Large intestine (tissue), 3 donors: ENCODE measurements at regions not wholly inside any gene's neighbourhood (a gene's known extent, or its start where the extent isn't known, plus 50 kb on each side); places are given as distances from the start of the nearest gene placed in this dataset.

ENCODE experiments used
- DNase-seq, 2 donors: peaks; one replicate each; pipeline versions ENCODE4 v3.0.0 to v3.0.0-alpha.2; 2013
- H3K27ac ChIP-seq: one replicate; pipeline ENCODE4 v1.5.1; 2013; ENCODE audit warnings: low read length
- H3K27me3 ChIP-seq: 2 replicates; pipeline ENCODE4 v1.6.1; 2013; ENCODE audit warnings: low read length; ENCODE audit not compliant: control insufficient read depth, insufficient read depth
- H3K36me3 ChIP-seq: 2 replicates; pipeline ENCODE4 v1.6.1; 2013; ENCODE audit warnings: low read length; ENCODE audit not compliant: control insufficient read depth, insufficient read depth
- H3K4me1 ChIP-seq: one replicate; pipeline ENCODE4 v1.6.1; 2013; ENCODE audit warnings: low read length; ENCODE audit not compliant: control insufficient read depth, insufficient read depth
- H3K4me3 ChIP-seq: one replicate; pipeline ENCODE4 v1.5.1; 2013; ENCODE audit warnings: low read length
- H3K9me3 ChIP-seq: one replicate; pipeline ENCODE4 v1.6.1; 2013; ENCODE audit warnings: mild to moderate bottlenecking, low read depth, low read length, moderate library complexity; ENCODE audit not compliant: control insufficient read depth
- WGBS: methylation state at CpG from one replicate; pipeline ENCODE4 v1.1.5; 2013; ENCODE audit warnings: low lambda C conversion rate; ENCODE audit not compliant: insufficient coverage; 5-methylcytosine and 5-hydroxymethylcytosine counted together

GRCh38 chr9:82148901-82149461, 160.4 kb downstream of the SPATA31D1 start:
- DNase-seq, result peak; percentile 12 to 25
- H3K27ac ChIP-seq, result no peak overlapping the region
- H3K27me3 ChIP-seq, result no peaks in the 10 kb centered on the region
- H3K4me1 ChIP-seq, result no peaks in the 10 kb centered on the region
- no peaks in the 10 kb centered on the region for H3K36me3 ChIP-seq
- no peak overlapping the region for H3K4me3 ChIP-seq
- H3K9me3 ChIP-seq, result no peaks in the 10 kb centered on the region
- WGBS, result 28% methylated on average over 3 of the region's 8 CpGs

DNA sequence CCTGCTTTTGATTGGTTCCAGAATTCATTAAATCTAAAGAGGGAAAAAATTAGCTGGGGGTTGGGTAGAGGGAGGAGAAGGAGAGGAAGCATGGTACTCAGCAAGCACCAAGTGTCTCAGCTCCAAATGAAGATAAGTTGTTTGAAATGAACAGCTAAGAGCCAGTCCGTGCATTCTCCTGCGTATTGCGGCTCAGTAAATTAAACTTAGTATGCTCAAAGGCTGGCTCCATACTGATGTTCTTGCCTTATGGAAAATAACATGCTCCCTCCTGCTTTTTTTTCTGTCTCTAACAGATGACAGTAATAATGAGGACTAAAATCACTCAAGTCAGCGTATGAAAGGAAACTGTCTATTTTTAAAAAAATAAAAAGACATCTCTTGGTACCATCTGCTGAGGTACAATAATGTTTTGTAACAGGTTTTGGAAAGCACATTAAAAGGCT, 161.0 kb downstream of the SPATA31D1 start:
- H3K9me3 ChIP-seq, result no peaks in the 10 kb centered on the region
- H3K36me3 ChIP-seq, result no peaks in the 10 kb centered on the region
- H3K27me3 ChIP-seq, result no peaks in the 10 kb centered on the region
- no peak overlapping the region for H3K27ac ChIP-seq
- H3K4me3 ChIP-seq, result no peak overlapping the region
- WGBS, result 70% methylated on average over 2 of the region's 4 CpGs
- H3K4me1 ChIP-seq, result no peaks in the 10 kb centered on the region
- DNase-seq, result no peak

- Histone ChIP-seq H3K9me3 (no peaks in the 10 kb centered on the region), H3K4me1 (no peaks in the 10 kb centered on the region), H3K27me3 (no peaks in the 10 kb centered on the region), H3K27ac (no peak overlapping the region), H3K4me3 (no peak overlapping the region), H3K36me3 (no peaks in the 10 kb centered on the region)
- no CpG with 5 or more reads among the region's 1 CpG for WGBS
- DNase-seq, result no peak
These were observed 163.6 kb downstream of the SPATA31D1 start for GRCh38 chr9:82152181-82152580.

DNA sequence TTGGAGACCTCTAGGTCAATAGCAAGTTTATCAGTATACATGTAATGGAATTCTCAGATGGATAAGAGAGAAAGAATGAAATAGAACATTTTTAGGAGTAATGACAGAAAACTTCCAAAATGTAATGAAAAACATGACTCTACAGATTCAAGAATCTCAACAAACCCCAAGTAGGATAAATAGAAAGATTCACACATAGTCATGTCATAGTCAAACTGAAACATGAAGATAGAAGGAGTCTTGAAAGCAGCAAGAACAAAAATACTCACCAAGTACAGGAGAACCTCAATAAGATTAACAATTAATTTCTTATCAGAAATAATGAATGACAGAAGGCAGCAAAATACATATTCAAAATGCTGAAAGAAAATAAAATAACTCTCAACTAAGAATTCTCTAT, 164.5 kb downstream of the SPATA31D1 start:
- Histone ChIP-seq H3K4me3 (no peak overlapping the region), H3K27ac (no peak overlapping the region), H3K27me3 (no peaks in the 10 kb centered on the region), H3K9me3 (no peaks in the 10 kb centered on the region), H3K4me1 (no peaks in the 10 kb centered on the region), H3K36me3 (no peaks in the 10 kb centered on the region)
- DNase-seq, result no peak

DNA sequence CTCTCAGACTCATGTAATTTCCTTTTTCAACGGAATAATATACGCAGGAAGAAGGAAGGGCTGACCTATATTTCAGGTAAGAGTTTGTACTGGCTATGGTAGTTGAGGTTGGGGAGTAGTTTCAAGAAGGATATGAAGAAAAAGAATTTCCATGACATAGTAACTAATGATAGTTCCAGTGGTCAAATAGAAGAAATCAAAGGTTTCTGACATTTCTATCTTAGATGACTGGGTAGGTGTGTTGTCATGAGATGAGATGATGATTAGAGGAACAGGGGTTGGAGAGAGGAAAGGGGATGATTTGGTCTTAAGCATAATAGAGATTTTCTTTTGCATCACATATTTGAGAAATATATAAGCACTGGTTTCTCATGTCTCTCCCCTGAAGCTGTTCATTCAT, 166.0 kb downstream of the SPATA31D1 start:
- no peak for DNase-seq
- Histone ChIP-seq H3K4me3 (no peak overlapping the region), H3K27ac (no peak overlapping the region), H3K4me1 (no peaks in the 10 kb centered on the region), H3K9me3 (no peaks in the 10 kb centered on the region), H3K27me3 (no peaks in the 10 kb centered on the region), H3K36me3 (no peaks in the 10 kb centered on the region)
- 90% methylated on average over 2 of the region's 2 CpGs for WGBS

- H3K27ac ChIP-seq, result no peak overlapping the region
- no peaks in the 10 kb centered on the region for H3K36me3 ChIP-seq
- WGBS, result 100% methylated on average over 2 of the region's 3 CpGs
- no peaks in the 10 kb centered on the region for H3K4me1 ChIP-seq
- H3K27me3 ChIP-seq, result no peaks in the 10 kb centered on the region
- H3K9me3 ChIP-seq, result no peaks in the 10 kb centered on the region
- no peak overlapping the region for H3K4me3 ChIP-seq
- no peak for DNase-seq
These were observed 173.3 kb downstream of the SPATA31D1 start for GRCh38 chr9:82161876-82162275.

DNA sequence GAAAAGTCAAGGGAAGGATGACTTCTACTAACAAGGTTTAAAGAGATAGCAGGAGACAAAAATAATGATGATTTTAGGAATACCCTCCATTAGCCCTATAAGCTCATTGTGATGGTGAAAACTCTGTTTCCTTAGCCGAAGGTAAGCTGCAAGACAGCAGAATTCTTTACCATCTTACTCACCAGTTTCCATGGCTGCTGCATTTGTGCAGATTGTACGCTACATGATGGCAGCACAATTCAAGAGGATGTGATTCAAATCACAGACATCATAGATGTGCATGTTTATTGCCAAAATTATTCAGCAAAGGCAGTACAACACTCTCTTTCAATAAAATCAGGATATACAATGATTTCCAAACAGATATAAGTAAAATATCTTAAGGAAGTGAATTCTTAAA, 175.6 kb downstream of the SPATA31D1 start:
- no peaks in the 10 kb centered on the region for H3K36me3 ChIP-seq
- DNase-seq, result no peak
- no CpG with 5 or more reads among the region's 2 CpGs for WGBS
- no peak overlapping the region for H3K27ac ChIP-seq
- H3K27me3 ChIP-seq, result no peaks in the 10 kb centered on the region
- no peak overlapping the region for H3K4me3 ChIP-seq
- H3K4me1 ChIP-seq, result no peaks in the 10 kb centered on the region
- H3K9me3 ChIP-seq, result no peaks in the 10 kb centered on the region

DNA sequence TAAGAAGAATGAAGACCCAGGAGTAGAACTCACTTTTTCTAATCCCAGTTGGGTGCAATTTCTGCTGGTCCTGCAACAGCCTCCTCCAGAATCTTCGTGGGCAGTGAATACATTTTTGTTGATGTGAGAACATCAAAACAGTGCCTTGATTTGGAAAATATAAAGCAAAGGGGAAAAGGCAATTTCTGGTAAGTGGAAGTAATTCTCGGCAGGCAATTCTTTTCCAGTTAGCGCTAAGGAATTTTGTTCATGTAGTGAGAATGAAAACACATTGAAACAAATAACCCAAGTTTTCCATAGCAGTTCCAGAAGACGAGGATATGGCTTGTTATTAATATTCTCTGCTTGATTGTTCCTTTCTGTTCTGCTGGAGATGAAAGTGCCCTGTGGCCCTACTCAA, 178.7 kb downstream of the SPATA31D1 start:
- 77% methylated on average over 4 of the region's 4 CpGs for WGBS

GRCh38 chr9:82168585-82168984, 180.0 kb downstream of the SPATA31D1 start:
- no peaks in the 10 kb centered on the region for H3K36me3 ChIP-seq

More for the DNA sequence above, 178.7 kb downstream of the SPATA31D1 start:
- no peak overlapping the region for H3K27ac ChIP-seq
- H3K27me3 ChIP-seq, result no peaks in the 10 kb centered on the region
- H3K36me3 ChIP-seq, result no peaks in the 10 kb centered on the region
- no peak overlapping the region for H3K4me3 ChIP-seq
- H3K4me1 ChIP-seq, result no peaks in the 10 kb centered on the region
- H3K9me3 ChIP-seq, result no peaks in the 10 kb centered on the region
- no peak for DNase-seq

GRCh38 chr9:82170866-82171265, 182.3 kb downstream of the SPATA31D1 start:
- H3K36me3 ChIP-seq, result no peaks in the 10 kb centered on the region
- no peaks in the 10 kb centered on the region for H3K27me3 ChIP-seq
- H3K4me3 ChIP-seq, result no peak overlapping the region
- no peaks in the 10 kb centered on the region for H3K4me1 ChIP-seq
- no peaks in the 10 kb centered on the region for H3K9me3 ChIP-seq
- no peak overlapping the region for H3K27ac ChIP-seq
- no CpG with 5 or more reads among the region's 3 CpGs for WGBS
- no peak for DNase-seq

More at GRCh38 chr9:82168585-82168984, 180.0 kb downstream of the SPATA31D1 start:
- Histone ChIP-seq H3K27ac (no peak overlapping the region), H3K4me3 (no peak overlapping the region), H3K4me1 (no peaks in the 10 kb centered on the region), H3K27me3 (no peaks in the 10 kb centered on the region), H3K9me3 (no peaks in the 10 kb centered on the region)
- WGBS, result no CpG with 5 or more reads among the region's 3 CpGs
- DNase-seq, result no peak

DNA sequence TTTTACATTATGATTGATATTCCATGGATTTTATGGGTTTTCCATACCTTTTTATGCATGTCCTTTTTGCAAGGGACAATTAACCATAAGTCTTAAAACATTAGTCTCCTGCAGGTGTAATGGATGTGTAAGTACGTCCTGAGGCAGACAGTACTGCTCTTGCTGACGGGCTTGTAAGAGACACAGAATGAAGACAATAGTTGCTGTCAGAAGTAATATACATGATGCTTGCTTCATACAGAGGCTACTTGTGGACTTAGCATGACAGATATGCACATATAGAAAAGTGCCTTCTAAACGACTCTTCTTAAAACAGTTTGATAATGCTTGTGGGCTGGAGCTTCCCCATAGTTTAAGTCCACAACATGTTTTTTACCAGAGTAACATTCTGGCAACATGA, 182.7 kb downstream of the SPATA31D1 start:
- Histone ChIP-seq H3K27me3 (no peaks in the 10 kb centered on the region), H3K36me3 (no peaks in the 10 kb centered on the region), H3K9me3 (no peaks in the 10 kb centered on the region), H3K4me1 (no peaks in the 10 kb centered on the region), H3K27ac (no peak overlapping the region), H3K4me3 (no peak overlapping the region)
- no CpG with 5 or more reads among the region's 3 CpGs for WGBS
- DNase-seq, result no peak
